Endothelial cell of umbilical vein (primary cell): ENCODE measurements at regions not wholly inside any gene's neighbourhood (a gene's known extent, or its start where the extent isn't known, plus 50 kb on each side); places are given as distances from the start of the nearest gene placed in this dataset.

Source experiments
- BruUV-seq: library from RNA; stranded (reverse); fragments of 400-500 nt; replicated peaks from 2 replicates; lab custom pipeline; 2021; lab: Mats Ljungman, UMichigan
- CTCF ChIA-PET: fragments of 300-600, 350-600 bp; sonication (Branson Sonifier 250); formaldehyde crosslinking; loops from one replicate; lab custom pipeline; 2021; ENCODE audit warnings: antibody characterized with exemption, inconsistent platforms; lab: Charles Lee
- POLR2A ChIA-PET: fragments of 300-600, 350-600 bp; sonication (Branson Sonifier 250); formaldehyde crosslinking; loops from one replicate; lab custom pipeline; 2021; ENCODE audit warnings: antibody characterized with exemption, inconsistent platforms; lab: Charles Lee
- DNase-seq: peaks from one replicate; pipeline ENCODE4 v3.0.0-alpha.2; 2011; ENCODE audit warnings: low read depth, low spot score
- FAIRE-seq: peaks from 2 replicates; lab custom pipeline; 2011; peaks lifted over from hg19 to GRCh38; lab: Jason Lieb, UNC
- H2AFZ ChIP-seq: 2 replicates; pipeline ENCODE4 v1.6.0; 2012; ENCODE audit warnings: low read depth, low read length, control low read depth, inconsistent platforms
- H3K27ac ChIP-seq: 2 replicates; pipeline ENCODE4 v1.5.1; 2011; ENCODE audit warnings: low read depth, mild to moderate bottlenecking, control low read depth, low read length, moderate library complexity; ENCODE audit not compliant: insufficient read depth
- H3K27me3 ChIP-seq, 2 experiments: 2 replicates each; pipeline versions ENCODE4 v1.6.0 to v1.6.1; 2011; ENCODE audit warnings: low read length in 2 of 2, mixed read lengths in 1 of 2; ENCODE audit not compliant: control insufficient read depth in 2 of 2, insufficient read depth in 2 of 2
- H3K36me3 ChIP-seq, 2 experiments: 2 replicates in 1 of 2; 3 replicates in 1 of 2; pipeline ENCODE4 v1.5.1; 2011; ENCODE audit warnings: low read length in 2 of 2, mild to moderate bottlenecking in 1 of 2, moderate library complexity in 1 of 2; ENCODE audit not compliant: control insufficient read depth in 2 of 2, insufficient read depth in 2 of 2; ENCODE audit errors: extremely low read depth in 1 of 2
- H3K4me1 ChIP-seq: 3 replicates; pipeline ENCODE4 v1.5.1; 2011; ENCODE audit warnings: mild to moderate bottlenecking, low read length; ENCODE audit not compliant: control insufficient read depth, insufficient read depth; ENCODE audit errors: extremely low read depth
- H3K4me2 ChIP-seq: 2 replicates; pipeline ENCODE4 v1.6.1; 2011; ENCODE audit warnings: low read length, control low read depth, mixed read lengths; ENCODE audit not compliant: insufficient read depth
- H3K4me3 ChIP-seq, 3 experiments: fragments of 200-600 bp in 1 of 3; sonication (generic), shearing (Covaris generic) in 1 of 3; replicated peaks in 1 of 3; 2 replicates each; pipeline ENCODE4 v1.5.1; 2011 to 2016; ENCODE audit warnings: control low read depth in 3 of 3, low read length in 3 of 3, mild to moderate bottlenecking in 2 of 3, inconsistent platforms in 1 of 3, low read depth in 1 of 3, moderate library complexity in 1 of 3; ENCODE audit not compliant: insufficient read depth in 1 of 3
- H3K79me2 ChIP-seq: 2 replicates; pipeline ENCODE4 v1.6.0; 2012; ENCODE audit warnings: low read length, inconsistent platforms; ENCODE audit not compliant: control insufficient read depth, insufficient read depth
- H3K9ac ChIP-seq: replicated peaks from 2 replicates; pipeline ENCODE3; 2011; ENCODE audit warnings: low read length, control low read depth; ENCODE audit not compliant: insufficient read depth; ENCODE audit errors: extremely low read depth
- H3K9me1 ChIP-seq: replicated peaks from 3 replicates; pipeline ENCODE4 v1.6.0; 2011; ENCODE audit warnings: mild to moderate bottlenecking, low read length; ENCODE audit not compliant: control insufficient read depth, insufficient read depth; ENCODE audit errors: extremely low read depth
- H3K9me3 ChIP-seq: replicated peaks from 2 replicates; pipeline ENCODE4 v1.5.1; 2012; ENCODE audit warnings: low read length, inconsistent platforms; ENCODE audit not compliant: control insufficient read depth, insufficient read depth
- H4K20me1 ChIP-seq: replicated peaks from 2 replicates; pipeline ENCODE3; 2011; ENCODE audit warnings: mild to moderate bottlenecking, low read length; ENCODE audit not compliant: control insufficient read depth, insufficient read depth; ENCODE audit errors: extremely low read depth
- CTCF ChIP-seq, 2 donors: IDR thresholded peaks; 1 replicate in 1 of 2; 2 replicates in 1 of 2; pipeline ENCODE4 v1.5.1; 2011; ENCODE audit warnings: low read length in 2 of 2, mild to moderate bottlenecking in 2 of 2, moderate library complexity in 2 of 2, control low read depth in 1 of 2, inconsistent platforms in 1 of 2, low read depth in 1 of 2; ENCODE audit not compliant: insufficient read depth in 1 of 2; ENCODE audit errors: extremely low read depth in 1 of 2
- EZH2 ChIP-seq: IDR thresholded peaks from 2 replicates; pipeline ENCODE4 v1.6.1; 2012; ENCODE audit warnings: borderline replicate concordance, low read depth, mild to moderate bottlenecking, moderate library complexity, low read length, inconsistent platforms; ENCODE audit not compliant: severe bottlenecking
- FOS ChIP-seq: IDR thresholded peaks from 2 replicates; pipeline ENCODE4 v1.6.1; 2011; ENCODE audit warnings: mild to moderate bottlenecking, low read length, moderate library complexity, borderline replicate concordance; ENCODE audit not compliant: insufficient read depth
- GATA2 ChIP-seq: IDR thresholded peaks from 2 replicates; pipeline ENCODE4 v1.7.0; 2011; ENCODE audit warnings: low read depth, mild to moderate bottlenecking, moderate library complexity, mixed read lengths, low read length; ENCODE audit not compliant: insufficient read length, insufficient read depth
- JUN ChIP-seq: IDR thresholded peaks from 2 replicates; pipeline ENCODE4 v1.6.1; 2011; ENCODE audit warnings: borderline replicate concordance, low read depth; ENCODE audit not compliant: insufficient read length, insufficient read depth
- MAX ChIP-seq: IDR thresholded peaks from 2 replicates; pipeline ENCODE4 v1.6.1; 2011; ENCODE audit not compliant: insufficient read depth, insufficient read length
- MYC ChIP-seq: IDR thresholded peaks from one replicate; pipeline ENCODE4 v1.6.1; 2011; ENCODE audit warnings: mild to moderate bottlenecking, low read depth, low read length
- POLR2A ChIP-seq: IDR thresholded peaks from 2 replicates; pipeline ENCODE4 v1.6.1; 2012; ENCODE audit warnings: low read depth, mild to moderate bottlenecking, control low read depth, low read length
- POLR2AphosphoS5 ChIP-seq: IDR thresholded peaks from 2 replicates; pipeline ENCODE4 v1.6.1; 2012; ENCODE audit warnings: low read depth, mild to moderate bottlenecking, control low read depth, low read length, moderate library complexity; ENCODE audit not compliant: insufficient read depth
- dilution Hi-C: fragments of 300-500 bp; cut with MboI; formaldehyde crosslinking; loops from one replicate; pipeline ENCODE4 v1.15.0; 2019; ENCODE audit warnings: low sequenced_read_pairs; ENCODE audit not compliant: extremely low pct_ligation_motif_present
- intact Hi-C: fragments of 100-400 bp; cut with micrococcal nuclease; formaldehyde crosslinking; loops from one replicate; pipeline ENCODE4 v1.10.0; 2022

- CTCF ChIA-PET: no interaction called here
Observed at GRCh38 chrX:104510801-104511200, 55.2 kb upstream of the IL1RAPL2 start.

More at GRCh38 chrX:104510801-104511200, 55.2 kb upstream of the IL1RAPL2 start:
- TF ChIP-seq GATA2 (no peak), MAX (no peak), FOS (no peak), EZH2 (no peak), MYC (no peak), POLR2A (no peak), CTCF (IDR thresholded peaks at IDR 0.05; ENCODE audit: extremely low read depth in 1 of 2, insufficient read depth in 1 of 2, low read depth in 1 of 2, low read length in 2 of 2) (no peak), JUN (no peak), POLR2AphosphoS5 (no peak)
- dilution Hi-C loops: no loop called here
- Histone ChIP-seq H3K9me1 (no peaks in the 10 kb centered on the region), H3K4me2 (no peak overlapping the region), H3K27ac (no peak overlapping the region), H3K36me3 (no peaks in the 10 kb centered on the region), H3K27me3 (no peaks in the 10 kb centered on the region), H3K4me3 (no peak overlapping the region), H3K9me3 (no peaks in the 10 kb centered on the region), H3K4me1 (no peaks in the 10 kb centered on the region), H4K20me1 (no peaks in the 10 kb centered on the region), H3K9ac (no peak overlapping the region), H3K79me2 (no peaks in the 10 kb centered on the region), H2AFZ (no peak overlapping the region)
- DNase-seq: no peak
- intact Hi-C loops: no loop called here
- no TSS peak for BruUV-seq
- FAIRE-seq: no peak
- POLR2A ChIA-PET: no interaction called here
